ENCODE measurements at regions not wholly inside any gene's neighbourhood (a gene's known extent, or its start where the extent isn't known, plus 50 kb on each side); places are given as distances from the start of the nearest gene placed in this dataset.

DNA sequence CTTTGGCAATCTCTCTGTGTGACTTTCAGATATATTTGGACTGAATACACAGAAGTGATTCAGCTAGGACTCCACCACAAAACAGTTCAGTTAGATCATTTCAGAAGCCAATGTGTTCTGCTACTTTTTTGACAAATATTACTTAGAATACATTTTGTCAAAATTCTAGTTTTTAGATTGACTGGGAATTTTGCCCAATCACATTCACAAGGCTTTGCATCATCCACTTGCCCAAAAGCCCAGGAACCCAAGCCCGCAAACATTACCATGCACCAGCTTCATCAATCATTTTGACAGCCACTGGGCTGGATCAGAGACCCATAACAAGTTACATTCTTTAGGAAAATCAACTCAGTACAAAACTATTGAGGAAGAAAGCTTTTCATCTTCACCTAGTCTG lies 256.6 kb upstream of the NDST3 start:
- Histone ChIP-seq H3F3A (replicated peaks; ENCODE audit: insufficient read depth) (no peaks in the 10 kb centered on the region), H3K36me3 (replicated peaks in 1 of 2; ENCODE audit: control insufficient read depth in 1 of 2, insufficient read depth in 2 of 2, low read length in 1 of 2) (no peaks in the 10 kb centered on the region), H3K4me2 (no peak overlapping the region), H3K79me2 (ENCODE audit: insufficient read depth) (no peaks in the 10 kb centered on the region), H3K4me3 (ENCODE audit: low read depth in 2 of 2, low read length in 1 of 2) (no peak overlapping the region), H3K9me3 (no peaks in the 10 kb centered on the region), H3K27me3 (ENCODE audit: insufficient read depth) (no peaks in the 10 kb centered on the region), H3K9me2 (no peaks in the 10 kb centered on the region), H4K20me1 (ENCODE audit: insufficient read depth) (no peaks in the 10 kb centered on the region), H3K9ac (no peak overlapping the region), H2AFZ (ENCODE audit: low read depth) (no peak overlapping the region), H3K4me1 (ENCODE audit: control insufficient read depth in 1 of 2, insufficient read depth in 2 of 2, low read depth in 1 of 2, low read length in 1 of 2) (no peaks in the 10 kb centered on the region), H3K27ac (ENCODE audit: low read depth in 2 of 2, low read length in 1 of 2) (no peak overlapping the region)
- DNase-seq = no peak
- CTCF ChIA-PET = interaction anchor here (1.4 kb wide), 1 partner anchor 8 kb away, joined by 4 read pairs; no protein-coding TSS in a partner anchor
- POLR2A ChIA-PET = no interaction called here
- TF ChIP-seq PBX3 (IDR thresholded peaks at IDR 0.05) (peak; percentile 49; the same call in 1 of the 2 replicates), CTCF (IDR thresholded peaks at IDR 0.05) (no peak), SMC3 (IDR thresholded peaks at IDR 0.05; ENCODE audit: low read depth, low read length) (no peak)
- 57% methylated on average over 1 of the region's 1 CpG for WGBS (ENCODE audit: low lambda C conversion rate)

GRCh38 chr4:117783716-117784115 lies 250.6 kb upstream of the NDST3 start:
- no peaks in the 10 kb centered on the region for H3K4me1 ChIP-seq (ENCODE audit: control insufficient read depth in 1 of 2, insufficient read depth in 2 of 2, low read depth in 1 of 2, low read length in 1 of 2)
- DNase-seq = no peak
- H3K9ac ChIP-seq = no peak overlapping the region
- ChIA-PET POLR2A (no interaction called here), CTCF (no interaction called here)
- no peak overlapping the region for H2AFZ ChIP-seq (ENCODE audit: low read depth)
- no peaks in the 10 kb centered on the region for H3K79me2 ChIP-seq (ENCODE audit: insufficient read depth)
- H3K27ac ChIP-seq (ENCODE audit: low read depth in 2 of 2, low read length in 1 of 2) = no peak overlapping the region
- TF ChIP-seq GATA2 (CRISPR knock-in tag; IDR thresholded peaks at IDR 0.05) (no peak), RFX5 (IDR thresholded peaks at IDR 0.05; ENCODE audit: low read length) (no peak), JUND (IDR thresholded peaks at IDR 0.05) (no peak), SMC3 (IDR thresholded peaks at IDR 0.05; ENCODE audit: low read depth, low read length) (no peak)
- 6% methylated on average over 2 of the region's 2 CpGs for WGBS (ENCODE audit: low lambda C conversion rate)
- H3K36me3 ChIP-seq (replicated peaks in 1 of 2; ENCODE audit: control insufficient read depth in 1 of 2, insufficient read depth in 2 of 2, low read length in 1 of 2) = no peaks in the 10 kb centered on the region
- no peaks in the 10 kb centered on the region for H3K9me2 ChIP-seq
- no peaks in the 10 kb centered on the region for H4K20me1 ChIP-seq (ENCODE audit: insufficient read depth)
- H3F3A ChIP-seq (replicated peaks; ENCODE audit: insufficient read depth) = no peaks in the 10 kb centered on the region
- no peak overlapping the region for H3K4me2 ChIP-seq
- no peak overlapping the region for H3K4me3 ChIP-seq (ENCODE audit: low read depth in 2 of 2, low read length in 1 of 2)
- no peaks in the 10 kb centered on the region for H3K9me3 ChIP-seq
- H3K27me3 ChIP-seq (ENCODE audit: insufficient read depth) = no peaks in the 10 kb centered on the region

DNA sequence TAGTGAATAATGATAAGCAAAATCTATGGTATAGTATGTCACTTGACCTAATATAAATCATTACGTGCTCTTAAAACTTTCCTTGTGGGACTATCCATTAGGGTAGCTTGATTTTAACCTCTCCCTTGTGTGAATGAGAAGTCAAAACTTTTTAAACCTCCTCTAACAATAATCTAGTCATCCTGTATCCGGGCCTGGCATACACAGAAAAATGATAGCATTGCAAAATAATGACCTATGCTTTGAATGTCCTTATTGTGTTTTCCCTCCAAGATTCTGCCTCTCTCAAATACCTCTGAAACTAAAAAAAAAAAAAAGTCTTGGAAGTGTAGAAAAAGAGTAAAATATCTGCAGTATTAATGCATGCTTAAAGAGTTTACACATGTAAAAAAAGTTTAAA lies 250.0 kb upstream of the NDST3 start:
- POLR2A ChIA-PET = no interaction called here
- H3K27ac ChIP-seq (ENCODE audit: low read depth in 2 of 2, low read length in 1 of 2) = no peak overlapping the region
- H3K36me3 ChIP-seq (replicated peaks in 1 of 2; ENCODE audit: control insufficient read depth in 1 of 2, insufficient read depth in 2 of 2, low read length in 1 of 2) = no peaks in the 10 kb centered on the region
- no peaks in the 10 kb centered on the region for H3K27me3 ChIP-seq (ENCODE audit: insufficient read depth)
- no peak overlapping the region for H3K9ac ChIP-seq
- no peaks in the 10 kb centered on the region for H3K9me3 ChIP-seq
- H4K20me1 ChIP-seq (ENCODE audit: insufficient read depth) = no peaks in the 10 kb centered on the region
- H2AFZ ChIP-seq (ENCODE audit: low read depth) = no peak overlapping the region
- no peaks in the 10 kb centered on the region for H3K4me1 ChIP-seq (ENCODE audit: control insufficient read depth in 1 of 2, insufficient read depth in 2 of 2, low read depth in 1 of 2, low read length in 1 of 2)
- no peak for TF ChIP-seq CHD2 (IDR thresholded peaks at IDR 0.05; ENCODE audit: low read length, partially characterized antibody)
- TF ChIP-seq GATA2 (CRISPR knock-in tag; IDR thresholded peaks at IDR 0.05) = no peak
- no peak for TF ChIP-seq MXI1 (IDR thresholded peaks at IDR 0.05; ENCODE audit: low read depth, low read length)
- no peak for TF ChIP-seq PBX3 (IDR thresholded peaks at IDR 0.05)
- 65% methylated on average over 2 of the region's 2 CpGs for WGBS (ENCODE audit: low lambda C conversion rate)
- H3F3A ChIP-seq (replicated peaks; ENCODE audit: insufficient read depth) = no peaks in the 10 kb centered on the region
- no peaks in the 10 kb centered on the region for H3K79me2 ChIP-seq (ENCODE audit: insufficient read depth)
- H3K4me2 ChIP-seq = no peak overlapping the region
- CTCF ChIA-PET = no interaction called here
- no peak for DNase-seq
- no peaks in the 10 kb centered on the region for H3K9me2 ChIP-seq
- no peak overlapping the region for H3K4me3 ChIP-seq (ENCODE audit: low read depth in 2 of 2, low read length in 1 of 2)

Data from SK-N-SH (cell line).